AG09309 (cell line): ENCODE measurements at regions not wholly inside any gene's neighbourhood (a gene's known extent, or its start where the extent isn't known, plus 50 kb on each side); places are given as distances from the start of the nearest gene placed in this dataset.

Source experiments
- DNase-seq: peaks from one replicate; pipeline ENCODE4 v3.0.0-alpha.2; 2010; ENCODE audit warnings: low read depth
- H3K4me3 ChIP-seq: 2 replicates; pipeline ENCODE4 v1.5.1; 2011; ENCODE audit warnings: mild to moderate bottlenecking, low read depth, low read length, moderate library complexity; ENCODE audit not compliant: control insufficient read depth
- TF ChIP-seq, protein P1 (sequence below): IDR thresholded peaks from 2 replicates; pipeline ENCODE4 v1.5.1; 2011; ENCODE audit warnings: mild to moderate bottlenecking, low read depth, low read length, inconsistent platforms; ENCODE audit not compliant: insufficient read depth, control insufficient read depth; ENCODE audit errors: missing control alignments

DNA sequence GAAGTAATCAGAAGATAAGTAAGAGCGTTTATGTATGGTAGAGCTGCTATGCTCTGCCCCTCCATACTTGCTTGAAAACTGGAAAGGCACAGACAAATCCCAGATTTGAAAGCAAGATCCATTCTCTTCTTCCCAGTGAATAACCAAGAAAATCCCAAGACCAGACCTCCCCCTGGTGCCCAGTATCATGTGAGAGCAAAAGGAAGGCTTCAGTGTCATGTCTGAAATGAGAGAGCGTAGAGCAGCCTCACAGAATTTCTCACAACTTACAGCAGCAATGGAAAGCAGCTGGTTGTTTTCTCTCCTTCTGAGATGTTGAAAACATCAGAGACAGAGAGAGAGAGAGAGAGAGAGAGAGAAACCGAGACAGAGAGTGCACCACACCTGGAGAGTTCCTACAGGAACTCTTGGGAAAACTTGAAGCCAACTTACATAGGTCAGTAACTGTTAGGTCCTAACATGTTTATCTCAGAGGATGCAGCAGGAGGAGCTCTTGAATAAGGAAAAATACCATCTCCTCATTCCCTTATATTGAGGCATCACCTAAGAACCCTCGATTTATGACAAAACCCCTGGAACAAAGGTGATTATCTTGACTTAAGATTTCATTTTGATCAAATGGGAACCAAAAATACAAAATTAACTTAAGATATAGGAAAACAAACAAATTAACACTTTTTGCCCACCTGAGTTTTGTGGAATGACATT is 273.3 kb downstream of the NSUN3 start:
- TF ChIP-seq, protein P1, sequence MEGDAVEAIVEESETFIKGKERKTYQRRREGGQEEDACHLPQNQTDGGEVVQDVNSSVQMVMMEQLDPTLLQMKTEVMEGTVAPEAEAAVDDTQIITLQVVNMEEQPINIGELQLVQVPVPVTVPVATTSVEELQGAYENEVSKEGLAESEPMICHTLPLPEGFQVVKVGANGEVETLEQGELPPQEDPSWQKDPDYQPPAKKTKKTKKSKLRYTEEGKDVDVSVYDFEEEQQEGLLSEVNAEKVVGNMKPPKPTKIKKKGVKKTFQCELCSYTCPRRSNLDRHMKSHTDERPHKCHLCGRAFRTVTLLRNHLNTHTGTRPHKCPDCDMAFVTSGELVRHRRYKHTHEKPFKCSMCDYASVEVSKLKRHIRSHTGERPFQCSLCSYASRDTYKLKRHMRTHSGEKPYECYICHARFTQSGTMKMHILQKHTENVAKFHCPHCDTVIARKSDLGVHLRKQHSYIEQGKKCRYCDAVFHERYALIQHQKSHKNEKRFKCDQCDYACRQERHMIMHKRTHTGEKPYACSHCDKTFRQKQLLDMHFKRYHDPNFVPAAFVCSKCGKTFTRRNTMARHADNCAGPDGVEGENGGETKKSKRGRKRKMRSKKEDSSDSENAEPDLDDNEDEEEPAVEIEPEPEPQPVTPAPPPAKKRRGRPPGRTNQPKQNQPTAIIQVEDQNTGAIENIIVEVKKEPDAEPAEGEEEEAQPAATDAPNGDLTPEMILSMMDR: no peak
- no peak for DNase-seq
- H3K4me3 ChIP-seq: no peak overlapping the region

DNA sequence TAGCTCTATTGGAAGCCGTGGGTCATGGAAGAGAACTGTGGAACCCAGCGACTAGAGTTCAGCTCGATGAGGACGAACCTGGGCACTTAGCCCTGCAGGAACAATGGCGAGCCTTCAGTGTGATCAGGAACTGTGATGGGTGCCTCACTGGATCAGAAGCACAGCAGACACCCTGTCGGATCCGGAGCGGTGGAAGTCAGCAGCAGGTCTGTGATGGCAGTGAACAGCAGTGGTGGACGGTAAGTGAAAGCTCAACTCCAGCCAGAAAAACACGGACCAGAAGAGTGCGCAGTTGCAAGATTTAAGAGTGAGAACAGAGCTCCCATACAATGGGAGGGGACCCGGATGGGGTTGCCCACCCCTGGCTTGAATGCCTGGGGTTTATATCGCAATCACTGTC is 282.2 kb downstream of the NSUN3 start:
- TF ChIP-seq, protein P1: no peak
- DNase-seq: no peak

DNA sequence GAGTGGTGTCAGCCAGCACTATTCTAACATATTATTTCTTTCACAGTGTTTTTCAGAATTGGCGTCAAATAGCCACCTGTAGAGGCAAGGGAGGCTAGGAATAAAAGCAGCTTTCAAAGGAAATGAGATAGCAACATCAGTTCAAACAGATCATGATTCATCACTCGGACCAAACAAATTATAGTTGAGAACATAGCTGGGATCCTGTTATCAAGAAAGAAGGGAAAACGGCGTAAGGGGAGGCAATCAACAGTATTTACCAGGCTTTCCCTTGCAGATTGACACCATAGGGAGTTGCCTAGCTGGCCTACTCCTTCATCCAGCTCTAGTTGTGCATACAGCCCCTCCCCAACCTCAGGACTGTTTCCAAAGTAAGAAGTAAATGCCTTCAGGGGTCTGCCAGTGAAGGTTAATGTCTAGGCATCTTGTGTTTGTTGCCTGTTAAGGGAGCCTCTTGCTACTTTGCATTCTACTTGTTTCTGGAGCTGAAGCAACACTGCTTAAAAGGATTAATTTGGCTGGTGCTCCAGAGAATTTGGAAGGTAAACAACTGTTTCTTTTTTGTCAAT is 286.5 kb downstream of the NSUN3 start:
- no peak overlapping the region for H3K4me3 ChIP-seq
- TF ChIP-seq, protein P1: no peak
- DNase-seq: no peak

More for the DNA sequence above, 282.2 kb downstream of the NSUN3 start:
- H3K4me3 ChIP-seq: no peak overlapping the region

DNA sequence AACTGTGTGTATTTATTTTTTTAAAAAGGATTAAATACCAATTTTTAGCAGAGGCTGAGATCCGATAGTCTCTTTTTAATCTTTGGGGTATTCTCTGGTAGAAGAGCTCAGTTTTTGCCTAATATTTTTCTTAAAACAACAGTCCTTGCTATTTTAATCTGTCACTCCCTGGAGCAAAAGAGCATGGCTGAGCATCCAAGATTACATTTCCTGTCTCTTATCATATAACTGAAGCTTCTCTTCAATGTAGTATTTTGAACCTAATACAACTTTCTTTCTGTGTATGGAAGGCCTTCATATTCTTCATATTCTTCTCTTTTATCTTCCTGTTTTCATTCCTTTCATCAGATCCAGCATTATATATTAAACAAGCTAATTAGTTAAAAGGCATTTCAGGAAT is 293.7 kb downstream of the NSUN3 start:
- no peak overlapping the region for H3K4me3 ChIP-seq
- no peak for DNase-seq

DNA sequence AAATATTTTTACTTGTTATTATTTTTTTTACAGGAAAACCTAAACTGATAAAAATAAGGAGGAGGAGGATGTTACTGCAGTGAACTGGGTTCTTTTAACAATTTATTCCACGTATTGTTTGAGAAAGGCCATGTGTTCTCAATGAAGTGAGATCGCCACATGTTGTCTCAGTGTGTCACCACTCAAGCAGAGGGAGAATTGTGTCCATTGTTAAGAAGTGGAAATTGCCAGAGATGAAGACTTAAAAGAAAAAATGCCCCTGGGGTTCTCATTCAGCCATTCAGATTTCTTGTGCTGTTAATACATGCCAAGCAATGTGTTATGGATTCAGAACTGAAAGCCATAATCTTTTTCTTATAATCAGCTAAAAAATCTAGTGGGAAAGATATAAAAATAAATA is 297.1 kb downstream of the NSUN3 start:
- no peak overlapping the region for H3K4me3 ChIP-seq
- TF ChIP-seq, protein P1: no peak
- DNase-seq: no peak

More for the DNA sequence above, 293.7 kb downstream of the NSUN3 start:
- TF ChIP-seq, protein P1: no peak

DNA sequence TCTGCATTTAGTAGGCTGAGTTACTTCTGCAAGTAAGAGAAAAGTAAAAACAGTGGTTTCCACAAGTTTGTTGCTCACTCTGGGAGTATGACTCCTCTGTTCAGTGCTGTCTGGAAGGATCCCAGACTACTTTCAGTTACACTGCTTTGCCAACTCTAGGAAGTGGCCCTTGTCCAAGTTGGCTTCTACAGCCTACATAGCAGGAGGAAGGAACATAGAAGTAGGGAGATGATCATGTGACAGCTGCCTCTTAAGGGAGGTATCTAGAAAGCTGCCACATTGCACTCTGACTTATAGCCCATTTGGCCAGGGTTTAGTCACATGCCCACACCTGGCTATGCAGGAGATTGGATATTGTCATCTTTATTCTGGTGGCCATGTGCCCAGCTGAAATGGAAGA is 298.1 kb downstream of the NSUN3 start:
- TF ChIP-seq, protein P1: no peak
- DNase-seq: no peak
- no peak overlapping the region for H3K4me3 ChIP-seq
